ENCODE measurements at regions not wholly inside any gene's neighbourhood (a gene's known extent, or its start where the extent isn't known, plus 50 kb on each side); places are given as distances from the start of the nearest gene placed in this dataset.

DNA sequence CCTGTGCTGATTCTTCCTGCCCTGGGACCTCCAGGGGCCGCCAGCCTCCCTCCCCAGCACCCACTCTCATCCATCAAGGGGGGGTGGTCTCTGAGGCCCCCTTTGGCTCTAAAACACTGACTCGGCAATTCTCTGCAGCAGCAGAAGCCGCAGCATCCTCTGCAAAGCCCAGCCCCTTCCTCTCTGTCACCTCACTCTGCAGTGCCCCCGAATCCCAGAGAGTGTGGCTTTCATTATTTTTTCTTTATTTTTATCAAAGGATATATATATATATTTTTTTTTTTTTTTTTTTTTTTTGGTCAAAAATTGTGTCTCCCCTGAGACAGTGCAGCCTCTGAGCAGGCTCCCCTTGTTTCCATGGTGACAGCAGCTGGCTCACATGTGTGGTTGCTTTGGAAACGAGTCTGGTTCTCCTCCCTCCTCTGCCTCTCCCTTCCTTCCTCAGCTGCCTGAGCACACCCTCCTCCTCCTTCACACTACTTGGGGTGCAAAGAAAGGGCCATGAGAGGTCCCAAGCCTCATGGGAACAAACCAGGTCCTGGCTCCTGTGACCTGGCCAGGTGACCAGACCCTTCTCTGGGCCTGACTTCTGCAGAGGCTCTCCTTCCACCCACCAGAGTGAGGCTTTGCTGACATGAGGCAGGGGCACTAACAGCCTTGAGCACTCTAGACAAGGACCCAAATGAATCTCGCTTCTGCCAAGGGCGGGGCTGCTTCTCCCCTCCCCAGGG, 100.5 kb downstream of the LRRC74A start:
- Histone ChIP-seq H3K27ac (ENCODE audit: low read depth, low read length) (no peak overlapping the region), H3K9ac (ENCODE audit: low read length) (no peak overlapping the region), H3K36me3 (ENCODE audit: control insufficient read depth in 1 of 2, insufficient read depth in 2 of 2, low read length in 2 of 2) (no peaks in the 10 kb centered on the region), H3K79me2 (ENCODE audit: insufficient read depth, low read length) (no peaks in the 10 kb centered on the region), H2AFZ (ENCODE audit: low read depth, low read length, poor library complexity, severe bottlenecking) (no peak overlapping the region), H3K27me3 (ENCODE audit: insufficient read depth, low read length) (no peaks in the 10 kb centered on the region), H3K9me2 (ENCODE audit: insufficient read depth) (no peaks in the 10 kb centered on the region), H4K20me1 (ENCODE audit: insufficient read depth) (no peaks in the 10 kb centered on the region), H3K9me3 (ENCODE audit: control insufficient read depth in 1 of 2, insufficient read depth in 1 of 2, low read depth in 1 of 2, low read length in 2 of 2) (no peaks in the 10 kb centered on the region), H3K4me1 (ENCODE audit: control insufficient read depth in 1 of 2, insufficient read depth in 2 of 2, low read length in 2 of 2) (peaks cover 3 to 14% of the 10 kb centered on the region in 2 experiments; a peak in 3 of 4 replicates), H3K4me2 (ENCODE audit: low read length) (no peak overlapping the region), H3K4me3 (replicated peaks in 1 of 2; ENCODE audit: low read depth in 1 of 2, low read length in 2 of 2) (no peak overlapping the region)
- POLR2A ChIA-PET = interaction anchor here (1.1 kb wide), 1 partner anchor 27 kb away, joined by 3 read pairs; no protein-coding TSS in a partner anchor
- RAD21 ChIA-PET (ENCODE audit: low non-redundant PET in 1 of 2, low total read pairs in 2 of 2, uncharacterized antibody in 2 of 2, unreplicated experiment in 2 of 2) = no interaction called here
- CTCF ChIA-PET = no interaction called here
- DNase-seq (ENCODE audit: low read depth, low spot score) (no peak), ATAC-seq (no peak)
- TF ChIP-seq, protein P1, sequence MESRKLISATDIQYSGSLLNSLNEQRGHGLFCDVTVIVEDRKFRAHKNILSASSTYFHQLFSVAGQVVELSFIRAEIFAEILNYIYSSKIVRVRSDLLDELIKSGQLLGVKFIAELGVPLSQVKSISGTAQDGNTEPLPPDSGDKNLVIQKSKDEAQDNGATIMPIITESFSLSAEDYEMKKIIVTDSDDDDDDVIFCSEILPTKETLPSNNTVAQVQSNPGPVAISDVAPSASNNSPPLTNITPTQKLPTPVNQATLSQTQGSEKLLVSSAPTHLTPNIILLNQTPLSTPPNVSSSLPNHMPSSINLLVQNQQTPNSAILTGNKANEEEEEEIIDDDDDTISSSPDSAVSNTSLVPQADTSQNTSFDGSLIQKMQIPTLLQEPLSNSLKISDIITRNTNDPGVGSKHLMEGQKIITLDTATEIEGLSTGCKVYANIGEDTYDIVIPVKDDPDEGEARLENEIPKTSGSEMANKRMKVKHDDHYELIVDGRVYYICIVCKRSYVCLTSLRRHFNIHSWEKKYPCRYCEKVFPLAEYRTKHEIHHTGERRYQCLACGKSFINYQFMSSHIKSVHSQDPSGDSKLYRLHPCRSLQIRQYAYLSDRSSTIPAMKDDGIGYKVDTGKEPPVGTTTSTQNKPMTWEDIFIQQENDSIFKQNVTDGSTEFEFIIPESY (IDR thresholded peaks at IDR 0.05; ENCODE audit: extremely low read depth, insufficient replicate concordance, low read length) = no peak
- TF ChIP-seq, protein P2, sequence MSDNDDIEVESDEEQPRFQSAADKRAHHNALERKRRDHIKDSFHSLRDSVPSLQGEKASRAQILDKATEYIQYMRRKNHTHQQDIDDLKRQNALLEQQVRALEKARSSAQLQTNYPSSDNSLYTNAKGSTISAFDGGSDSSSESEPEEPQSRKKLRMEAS (IDR thresholded peaks at IDR 0.05) = no peak
- TF ChIP-seq SRF (IDR thresholded peaks at IDR 0.05; ENCODE audit: low read depth) (no peak), POLR2AphosphoS5 (IDR thresholded peaks at IDR 0.05; ENCODE audit: low read depth, low read length) (no peak), EZH2phosphoT487 (IDR thresholded peaks at IDR 0.05; ENCODE audit: borderline replicate concordance) (no peak), CBX3 (IDR thresholded peaks at IDR 0.05; ENCODE audit: low read depth) (no peak), JUND (IDR thresholded peaks at IDR 0.05) (no peak), ZNF274 (IDR thresholded peaks at IDR 0.05; ENCODE audit: low read depth, low read length) (no peak), ELF1 (IDR thresholded peaks at IDR 0.05; ENCODE audit: borderline replicate concordance, low read depth) (no peak), SIN3A (IDR thresholded peaks at IDR 0.05; ENCODE audit: low read depth) (no peak), EGR1 (IDR thresholded peaks at IDR 0.05; ENCODE audit: low read depth) (no peak), YY1 (IDR thresholded peaks at IDR 0.05; ENCODE audit: extremely low read depth, insufficient replicate concordance, low read depth, low read length) (no peak), TCF7L2 (IDR thresholded peaks at IDR 0.05; ENCODE audit: borderline replicate concordance, extremely low read depth, insufficient read depth, insufficient read length) (no peak), FOSL1 (IDR thresholded peaks at IDR 0.05; ENCODE audit: low read depth) (no peak)
- TF ChIP-seq, protein P3, sequence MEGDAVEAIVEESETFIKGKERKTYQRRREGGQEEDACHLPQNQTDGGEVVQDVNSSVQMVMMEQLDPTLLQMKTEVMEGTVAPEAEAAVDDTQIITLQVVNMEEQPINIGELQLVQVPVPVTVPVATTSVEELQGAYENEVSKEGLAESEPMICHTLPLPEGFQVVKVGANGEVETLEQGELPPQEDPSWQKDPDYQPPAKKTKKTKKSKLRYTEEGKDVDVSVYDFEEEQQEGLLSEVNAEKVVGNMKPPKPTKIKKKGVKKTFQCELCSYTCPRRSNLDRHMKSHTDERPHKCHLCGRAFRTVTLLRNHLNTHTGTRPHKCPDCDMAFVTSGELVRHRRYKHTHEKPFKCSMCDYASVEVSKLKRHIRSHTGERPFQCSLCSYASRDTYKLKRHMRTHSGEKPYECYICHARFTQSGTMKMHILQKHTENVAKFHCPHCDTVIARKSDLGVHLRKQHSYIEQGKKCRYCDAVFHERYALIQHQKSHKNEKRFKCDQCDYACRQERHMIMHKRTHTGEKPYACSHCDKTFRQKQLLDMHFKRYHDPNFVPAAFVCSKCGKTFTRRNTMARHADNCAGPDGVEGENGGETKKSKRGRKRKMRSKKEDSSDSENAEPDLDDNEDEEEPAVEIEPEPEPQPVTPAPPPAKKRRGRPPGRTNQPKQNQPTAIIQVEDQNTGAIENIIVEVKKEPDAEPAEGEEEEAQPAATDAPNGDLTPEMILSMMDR (IDR thresholded peaks at IDR 0.05 in 2 of 3, conservative IDR thresholded peaks at IDR 0.05 in 1 of 3; ENCODE audit: borderline replicate concordance in 1 of 3, insufficient read depth in 1 of 3, low read depth in 2 of 3, low read length in 2 of 3) = no peak
- TF ChIP-seq, protein P4, sequence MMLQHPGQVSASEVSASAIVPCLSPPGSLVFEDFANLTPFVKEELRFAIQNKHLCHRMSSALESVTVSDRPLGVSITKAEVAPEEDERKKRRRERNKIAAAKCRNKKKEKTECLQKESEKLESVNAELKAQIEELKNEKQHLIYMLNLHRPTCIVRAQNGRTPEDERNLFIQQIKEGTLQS (IDR thresholded peaks at IDR 0.05) = no peak
- TF ChIP-seq, protein P5, sequence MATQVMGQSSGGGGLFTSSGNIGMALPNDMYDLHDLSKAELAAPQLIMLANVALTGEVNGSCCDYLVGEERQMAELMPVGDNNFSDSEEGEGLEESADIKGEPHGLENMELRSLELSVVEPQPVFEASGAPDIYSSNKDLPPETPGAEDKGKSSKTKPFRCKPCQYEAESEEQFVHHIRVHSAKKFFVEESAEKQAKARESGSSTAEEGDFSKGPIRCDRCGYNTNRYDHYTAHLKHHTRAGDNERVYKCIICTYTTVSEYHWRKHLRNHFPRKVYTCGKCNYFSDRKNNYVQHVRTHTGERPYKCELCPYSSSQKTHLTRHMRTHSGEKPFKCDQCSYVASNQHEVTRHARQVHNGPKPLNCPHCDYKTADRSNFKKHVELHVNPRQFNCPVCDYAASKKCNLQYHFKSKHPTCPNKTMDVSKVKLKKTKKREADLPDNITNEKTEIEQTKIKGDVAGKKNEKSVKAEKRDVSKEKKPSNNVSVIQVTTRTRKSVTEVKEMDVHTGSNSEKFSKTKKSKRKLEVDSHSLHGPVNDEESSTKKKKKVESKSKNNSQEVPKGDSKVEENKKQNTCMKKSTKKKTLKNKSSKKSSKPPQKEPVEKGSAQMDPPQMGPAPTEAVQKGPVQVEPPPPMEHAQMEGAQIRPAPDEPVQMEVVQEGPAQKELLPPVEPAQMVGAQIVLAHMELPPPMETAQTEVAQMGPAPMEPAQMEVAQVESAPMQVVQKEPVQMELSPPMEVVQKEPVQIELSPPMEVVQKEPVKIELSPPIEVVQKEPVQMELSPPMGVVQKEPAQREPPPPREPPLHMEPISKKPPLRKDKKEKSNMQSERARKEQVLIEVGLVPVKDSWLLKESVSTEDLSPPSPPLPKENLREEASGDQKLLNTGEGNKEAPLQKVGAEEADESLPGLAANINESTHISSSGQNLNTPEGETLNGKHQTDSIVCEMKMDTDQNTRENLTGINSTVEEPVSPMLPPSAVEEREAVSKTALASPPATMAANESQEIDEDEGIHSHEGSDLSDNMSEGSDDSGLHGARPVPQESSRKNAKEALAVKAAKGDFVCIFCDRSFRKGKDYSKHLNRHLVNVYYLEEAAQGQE (IDR thresholded peaks at IDR 0.05; ENCODE audit: low read depth) = no peak
- no TSS peak for BruUV-seq (replicated peaks)
- intact Hi-C loops (cut with micrococcal nuclease) = no loop called here
